Astrocyte (in vitro differentiated cells and primary cell): ENCODE measurements at regions not wholly inside any gene's neighbourhood (a gene's known extent, or its start where the extent isn't known, plus 50 kb on each side); places are given as distances from the start of the nearest gene placed in this dataset.

ENCODE experiments used
- CTCF ChIP-seq: IDR thresholded peaks from 2 replicates; pipeline ENCODE4 v1.5.1; 2011; ENCODE audit warnings: low read depth, mild to moderate bottlenecking, inconsistent platforms, low read length, moderate library complexity; ENCODE audit not compliant: insufficient read depth
- EZH2 ChIP-seq: IDR thresholded peaks from 2 replicates; pipeline ENCODE4 v1.6.1; 2012; ENCODE audit warnings: mild to moderate bottlenecking, low read length, inconsistent platforms; ENCODE audit not compliant: insufficient read depth

- TF ChIP-seq EZH2: no peak
- no peak for TF ChIP-seq CTCF
These were observed 240.7 kb downstream of the MAP2K4 start for GRCh38 chr17:12261354-12261753.
